DMS153 treated with DMSO at 0.1 percent for 48 hours (cell line): ENCODE measurements at regions not wholly inside any gene's neighbourhood (a gene's known extent, or its start where the extent isn't known, plus 50 kb on each side); places are given as distances from the start of the nearest gene placed in this dataset.

Source experiments
- DNase-seq: peaks from one replicate; lab custom pipeline; 2025; ENCODE audit not compliant: unreplicated experiment; lab: John Stamatoyannopoulos, UW

DNA sequence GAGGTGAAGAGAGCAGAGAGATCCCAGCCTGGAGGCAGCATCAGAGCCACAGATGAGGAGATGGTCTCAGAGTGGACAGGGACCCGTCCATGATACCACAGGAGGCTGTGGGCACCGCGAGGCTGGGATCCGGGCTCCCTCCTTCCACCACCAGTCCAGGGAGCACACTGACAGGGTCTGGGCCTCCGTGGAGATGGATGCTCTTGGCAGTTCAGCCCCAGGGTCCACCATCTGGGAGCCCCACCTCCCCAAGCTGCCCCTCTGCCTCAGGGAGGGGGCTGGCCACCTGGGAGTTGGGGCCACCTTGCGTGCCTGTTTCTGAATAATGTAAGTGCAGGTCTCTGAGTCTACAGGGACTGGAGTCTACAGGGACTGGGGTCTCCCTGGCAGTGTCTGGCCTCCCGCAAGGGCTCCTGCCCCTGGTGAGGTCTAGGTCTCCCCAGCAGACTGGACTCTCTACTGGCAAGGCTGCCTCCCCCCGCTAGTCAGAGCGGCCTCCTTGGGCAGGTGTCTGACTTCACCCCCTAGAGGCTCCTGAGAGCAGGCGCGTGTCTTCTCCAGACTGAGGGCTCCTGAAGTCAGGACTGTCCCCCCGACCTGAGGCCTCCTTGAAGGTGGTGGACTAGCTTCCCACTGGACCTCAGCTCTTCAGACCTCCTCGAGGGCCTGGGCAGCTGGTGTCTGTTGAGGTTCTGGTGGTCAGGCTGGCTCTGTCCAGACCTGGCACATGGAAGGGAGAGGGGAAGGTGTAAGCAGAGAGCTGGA lies 218.5 kb downstream of the PTPRU start:
- no peak for DNase-seq

DNA sequence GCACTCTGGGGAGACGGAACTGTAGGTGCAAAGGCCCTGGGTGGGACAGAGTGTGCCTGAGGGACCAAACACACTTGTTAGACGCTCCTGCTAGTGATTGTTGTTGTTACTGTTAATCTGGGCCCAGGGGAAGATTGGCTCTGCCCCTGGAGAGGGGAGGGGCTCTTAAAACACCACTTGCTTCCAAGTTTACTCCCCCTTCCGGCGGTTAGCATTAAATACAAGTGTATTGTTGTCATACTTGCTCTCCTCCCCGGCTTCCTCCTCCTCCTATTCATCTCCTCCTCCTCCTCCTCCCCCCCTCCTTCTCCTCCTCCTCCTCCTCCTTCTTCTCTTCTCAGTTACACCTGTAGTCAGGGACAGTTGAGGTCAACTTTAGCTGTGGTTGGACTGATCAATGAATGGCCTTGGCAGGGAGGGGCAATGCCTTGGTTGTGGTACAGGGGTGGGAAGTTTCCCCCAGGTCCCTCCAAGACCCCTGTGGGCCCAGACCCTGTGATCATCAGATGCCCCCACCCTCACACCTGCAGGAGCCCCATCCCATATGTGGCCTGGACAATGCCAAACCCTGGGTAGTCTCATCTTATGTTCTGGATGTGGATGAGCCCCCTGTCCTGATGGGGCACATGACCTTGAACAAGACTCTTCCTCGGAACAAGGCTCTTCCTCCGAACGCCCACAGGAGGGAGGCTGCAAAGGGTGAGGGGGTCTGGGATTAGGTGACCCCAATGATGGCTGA lies 217.3 kb downstream of the PTPRU start:
- peak; percentile 57 for DNase-seq

DNA sequence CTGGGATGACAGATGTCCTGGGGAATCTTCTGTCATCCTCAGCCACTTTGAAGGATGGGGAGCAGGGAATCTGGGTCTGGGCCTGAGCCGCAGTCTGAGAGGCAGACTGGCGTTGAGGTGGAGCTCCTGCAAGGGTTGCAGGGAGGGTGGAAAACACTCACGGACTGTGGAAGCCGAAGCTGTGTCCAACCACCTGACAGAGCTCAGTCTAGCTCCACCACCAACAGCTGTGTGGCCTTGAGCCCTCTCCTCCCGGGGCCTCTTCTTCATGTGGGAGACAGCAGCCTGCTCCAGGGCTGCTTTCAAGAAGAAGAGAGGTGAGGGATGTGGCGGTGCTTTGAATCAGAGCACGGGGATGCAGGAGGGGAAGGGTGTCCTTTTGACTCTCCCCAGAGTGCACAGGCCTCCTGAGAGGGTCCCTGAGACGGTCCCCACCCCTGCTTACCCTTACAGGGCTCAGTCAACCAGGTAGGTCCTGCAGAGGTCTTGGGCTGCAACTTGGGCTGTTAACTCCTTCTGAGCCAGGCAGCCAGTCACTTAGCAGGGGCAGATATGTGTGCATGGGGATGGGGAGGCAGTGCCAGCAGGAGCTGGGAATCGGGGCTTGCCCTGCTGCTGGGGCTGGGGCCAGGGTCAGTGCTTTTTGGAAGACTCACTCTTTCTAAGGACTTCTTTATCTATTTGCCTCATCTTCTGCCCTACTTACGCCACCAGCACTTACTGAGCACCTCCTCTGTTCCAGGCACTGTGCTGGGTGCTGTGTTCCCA lies 216.3 kb downstream of the PTPRU start:
- DNase-seq = no peak

GRCh38 chr1:29451368-29451892 lies 215.1 kb downstream of the PTPRU start:
- DNase-seq = no peak

- no peak for DNase-seq
Measured at GRCh38 chr1:29450591-29450990, 214.3 kb downstream of the PTPRU start.

- DNase-seq = no peak
Measured at GRCh38 chr1:29448456-29449235, 212.3 kb downstream of the PTPRU start.

DNA sequence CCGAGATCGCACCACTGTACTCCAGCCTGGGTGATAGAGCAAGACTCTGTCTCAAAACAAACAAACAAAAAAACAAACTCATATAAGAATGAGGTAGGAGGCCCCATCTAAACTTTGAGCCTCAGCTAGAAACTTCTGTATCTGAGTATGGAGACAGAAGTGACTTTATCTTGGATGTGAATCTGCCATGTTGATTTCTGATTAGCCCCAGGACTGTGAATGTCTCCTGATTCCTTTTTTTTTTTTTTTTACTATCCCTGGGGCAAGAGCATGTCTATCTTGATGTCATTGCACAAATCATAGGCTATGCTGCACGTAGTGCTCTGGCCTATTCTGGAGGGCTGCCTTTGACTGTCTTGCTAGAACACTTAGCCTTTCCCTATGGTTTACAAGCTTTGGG lies 211.0 kb downstream of the PTPRU start:
- no peak for DNase-seq

DNA sequence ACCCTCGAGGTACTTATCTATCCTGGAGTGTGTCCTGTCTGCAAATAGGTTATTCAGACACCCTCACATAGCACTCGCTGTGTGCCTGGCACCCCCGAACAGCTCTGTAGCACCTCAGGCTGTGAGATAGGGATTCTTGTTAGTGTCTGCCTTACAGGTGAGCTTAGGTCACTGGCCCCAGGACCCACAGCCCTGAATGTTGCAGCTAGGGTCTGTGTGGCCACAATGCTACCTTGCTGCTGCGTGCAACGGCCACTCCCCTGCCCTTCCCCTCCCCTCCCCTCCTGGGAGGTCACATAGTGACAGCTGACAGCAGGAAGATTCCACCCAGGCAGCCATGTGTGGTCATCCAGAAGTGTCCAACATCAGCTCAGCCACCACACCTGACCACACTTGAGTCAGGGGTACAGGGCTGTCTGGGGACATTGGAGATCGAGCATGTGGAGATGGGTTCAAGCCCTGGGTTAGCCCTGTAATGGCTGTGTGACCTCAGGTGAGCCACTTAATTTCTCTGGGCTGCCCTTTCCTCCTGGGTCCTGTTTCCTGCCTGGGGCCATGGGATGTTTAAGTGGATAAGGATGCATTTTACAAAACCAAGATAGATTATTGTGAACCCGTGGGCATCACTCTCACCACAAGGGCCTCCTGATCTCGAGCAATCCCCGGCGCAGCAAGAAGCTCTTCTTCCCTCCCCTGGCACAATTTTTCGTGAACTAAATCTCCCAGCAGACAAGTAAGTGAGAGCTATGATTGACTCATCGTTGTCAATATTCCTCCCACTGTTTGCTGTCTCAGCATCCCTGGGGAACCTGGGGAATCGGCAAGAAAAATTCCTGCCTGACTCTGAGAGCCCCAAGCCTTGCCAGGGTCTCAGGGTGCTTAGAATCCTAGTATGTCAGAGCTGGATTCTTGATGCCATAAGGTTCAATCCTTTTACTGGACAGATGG lies 208.7 kb downstream of the PTPRU start:
- DNase-seq = no peak

- DNase-seq = no peak
Measured at GRCh38 chr1:29444081-29444715, 207.9 kb downstream of the PTPRU start.

GRCh38 chr1:29441916-29442668 lies 205.8 kb downstream of the PTPRU start:
- DNase-seq = no peak

- DNase-seq = no peak
Measured at GRCh38 chr1:29439615-29440014, 203.3 kb downstream of the PTPRU start.

- DNase-seq = no peak
Measured at GRCh38 chr1:29438991-29439390, 202.7 kb downstream of the PTPRU start.

DNA sequence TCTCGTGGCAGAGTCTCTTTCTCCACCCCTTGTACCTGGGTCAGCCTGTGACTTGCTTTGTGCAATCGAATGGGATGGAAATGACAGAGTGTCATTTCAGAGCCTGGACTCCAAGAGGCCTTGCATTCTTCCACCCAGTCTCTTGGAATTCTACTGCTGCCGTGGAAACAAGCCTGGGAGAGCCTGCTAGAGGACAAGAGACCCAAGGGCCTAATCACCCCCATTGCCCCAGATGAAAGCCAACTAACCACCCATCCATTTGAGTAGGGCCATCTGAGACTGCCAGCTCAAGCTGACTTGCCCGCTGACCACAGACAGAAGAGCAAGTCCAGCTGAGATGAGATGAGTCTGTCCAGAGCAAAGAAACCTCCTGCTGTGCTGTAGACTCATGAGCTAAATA lies 201.6 kb downstream of the PTPRU start:
- no peak for DNase-seq

GRCh38 chr1:29436181-29436785 lies 200.0 kb downstream of the PTPRU start:
- DNase-seq = no peak

DNA sequence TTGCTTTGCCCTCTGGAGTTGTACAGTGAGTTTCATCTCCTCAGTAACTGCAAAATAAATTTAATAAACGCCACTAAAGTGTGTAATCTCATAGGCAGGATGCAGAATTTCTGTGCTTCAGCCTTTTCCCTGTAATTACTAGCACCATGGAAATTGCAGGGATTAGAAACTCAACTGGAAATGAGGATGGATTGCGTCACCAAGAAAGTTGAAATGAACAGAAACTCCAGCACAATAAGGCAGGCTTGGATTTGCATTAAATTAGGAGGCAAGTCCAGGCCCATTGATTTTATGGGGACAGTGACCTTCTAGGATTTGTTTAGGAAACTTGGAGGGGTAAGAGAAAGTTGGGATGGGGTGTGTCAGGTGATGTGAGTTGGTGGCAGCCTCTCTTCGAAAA lies 197.5 kb downstream of the PTPRU start:
- no peak for DNase-seq

- DNase-seq = no peak
Measured at GRCh38 chr1:29431138-29431537, 194.8 kb downstream of the PTPRU start.

- no peak for DNase-seq
Measured at GRCh38 chr1:29429656-29430055, 193.3 kb downstream of the PTPRU start.

DNA sequence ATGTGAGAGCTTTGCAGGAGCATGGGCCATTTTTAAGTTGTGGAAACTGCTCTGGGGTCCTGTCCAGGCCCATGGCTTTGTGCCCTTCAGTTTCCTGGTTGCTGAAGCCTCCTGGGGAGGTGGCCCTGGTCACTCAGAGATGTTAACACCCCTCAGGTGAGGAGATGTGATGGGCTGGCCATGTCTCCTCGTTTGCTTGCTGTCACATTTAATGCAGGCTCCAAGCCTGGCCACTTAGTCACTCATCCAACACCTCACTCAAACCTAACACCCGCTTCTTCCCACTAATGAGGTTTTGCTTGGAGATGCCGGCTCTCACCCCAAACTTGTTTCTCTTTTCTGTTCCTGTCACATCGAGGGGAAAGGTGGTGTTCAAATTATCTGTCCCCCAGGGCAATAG lies 192.7 kb downstream of the PTPRU start:
- DNase-seq = no peak
